HG03354 (cell line): ENCODE measurements at regions not wholly inside any gene's neighbourhood (a gene's known extent, or its start where the extent isn't known, plus 50 kb on each side); places are given as distances from the start of the nearest gene placed in this dataset.
"Not testable (repeated sequence)": the region's sequence is repeated elsewhere in the genome, so short reads cannot be mapped to it uniquely, and the experiment has no call there.

Source experiments
- ATAC-seq: cut with Tn5 transposase; IDR thresholded peaks from one replicate; pipeline ENCODE4 v1.9.1; 2021; ENCODE audit warnings: mild to moderate bottlenecking; ENCODE audit not compliant: unreplicated experiment, poor library complexity, severe bottlenecking

GRCh38 chr6:114650891-114651290 is 308.1 kb upstream of the HS3ST5 start:
- no peak for ATAC-seq

GRCh38 chr6:114649298-114649697 is 306.5 kb upstream of the HS3ST5 start:
- ATAC-seq, result no peak

- no peak for ATAC-seq
These were observed 306.0 kb upstream of the HS3ST5 start for GRCh38 chr6:114648847-114649246.

GRCh38 chr6:114638341-114638740 is 295.5 kb upstream of the HS3ST5 start:
- no peak for ATAC-seq

GRCh38 chr6:114634016-114634415 is 291.2 kb upstream of the HS3ST5 start:
- ATAC-seq, result no peak

- ATAC-seq, result not testable (repeated sequence)
These were observed 283.4 kb upstream of the HS3ST5 start for GRCh38 chr6:114626226-114626625.

GRCh38 chr6:114619621-114620200 is 276.9 kb upstream of the HS3ST5 start:
- ATAC-seq, result no peak

- ATAC-seq, result peak; percentile 54
These were observed 268.9 kb upstream of the HS3ST5 start for GRCh38 chr6:114611696-114612095.

- ATAC-seq, result no peak
These were observed 265.3 kb upstream of the HS3ST5 start for GRCh38 chr6:114608091-114608490.

GRCh38 chr6:114605656-114606055 is 262.8 kb upstream of the HS3ST5 start:
- no peak for ATAC-seq

- no peak for ATAC-seq
These were observed 257.6 kb upstream of the HS3ST5 start for GRCh38 chr6:114600381-114600780.

- no peak for ATAC-seq
These were observed 252.8 kb upstream of the HS3ST5 start for GRCh38 chr6:114595591-114595990.

GRCh38 chr6:114595186-114595585 is 252.4 kb upstream of the HS3ST5 start:
- ATAC-seq, result no peak

- no peak for ATAC-seq
These were observed 249.7 kb upstream of the HS3ST5 start for GRCh38 chr6:114592506-114592905.

- ATAC-seq, result no peak
These were observed 245.9 kb upstream of the HS3ST5 start for GRCh38 chr6:114588726-114589125.

- ATAC-seq, result no peak
These were observed 243.5 kb upstream of the HS3ST5 start for GRCh38 chr6:114586298-114586697.

GRCh38 chr6:114581293-114581692 is 238.5 kb upstream of the HS3ST5 start:
- no peak for ATAC-seq

GRCh38 chr6:114580882-114581281 is 238.1 kb upstream of the HS3ST5 start:
- ATAC-seq, result no peak

GRCh38 chr6:114579486-114579885 is 236.7 kb upstream of the HS3ST5 start:
- ATAC-seq, result no peak

GRCh38 chr6:114577109-114577508 is 234.3 kb upstream of the HS3ST5 start:
- no peak for ATAC-seq

GRCh38 chr6:114576330-114576729 is 233.5 kb upstream of the HS3ST5 start:
- no peak for ATAC-seq

GRCh38 chr6:114569669-114570068 is 226.8 kb upstream of the HS3ST5 start:
- no peak for ATAC-seq
